ENCODE measurements at regions not wholly inside any gene's neighbourhood (a gene's known extent, or its start where the extent isn't known, plus 50 kb on each side); places are given as distances from the start of the nearest gene placed in this dataset.

DNA sequence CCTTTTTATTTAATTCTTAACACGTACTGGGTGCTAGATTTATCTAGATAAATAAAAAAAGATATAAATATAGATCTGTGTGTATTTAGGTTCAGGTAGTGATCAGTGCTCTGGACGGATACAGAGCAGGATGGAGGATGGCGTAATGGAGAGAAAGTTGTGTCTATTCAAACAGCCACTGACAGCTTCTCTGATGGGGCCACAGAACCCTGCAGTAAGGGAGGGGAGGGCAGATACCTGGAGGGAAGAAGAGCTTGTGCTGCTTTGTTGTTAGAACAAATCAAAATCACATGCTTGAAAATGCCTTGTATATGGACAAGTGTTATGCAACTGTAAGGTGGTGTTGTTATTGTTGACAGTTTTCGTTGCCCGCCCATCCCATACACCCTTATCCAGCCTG, 170.2 kb downstream of the UTP18 start:
- no peak for DNase-seq (ENCODE audit: low read depth)
- no peaks in the 10 kb centered on the region for H3K36me3 ChIP-seq (ENCODE audit: control insufficient read depth, insufficient read depth, low read length)
- TF ChIP-seq, protein P1, sequence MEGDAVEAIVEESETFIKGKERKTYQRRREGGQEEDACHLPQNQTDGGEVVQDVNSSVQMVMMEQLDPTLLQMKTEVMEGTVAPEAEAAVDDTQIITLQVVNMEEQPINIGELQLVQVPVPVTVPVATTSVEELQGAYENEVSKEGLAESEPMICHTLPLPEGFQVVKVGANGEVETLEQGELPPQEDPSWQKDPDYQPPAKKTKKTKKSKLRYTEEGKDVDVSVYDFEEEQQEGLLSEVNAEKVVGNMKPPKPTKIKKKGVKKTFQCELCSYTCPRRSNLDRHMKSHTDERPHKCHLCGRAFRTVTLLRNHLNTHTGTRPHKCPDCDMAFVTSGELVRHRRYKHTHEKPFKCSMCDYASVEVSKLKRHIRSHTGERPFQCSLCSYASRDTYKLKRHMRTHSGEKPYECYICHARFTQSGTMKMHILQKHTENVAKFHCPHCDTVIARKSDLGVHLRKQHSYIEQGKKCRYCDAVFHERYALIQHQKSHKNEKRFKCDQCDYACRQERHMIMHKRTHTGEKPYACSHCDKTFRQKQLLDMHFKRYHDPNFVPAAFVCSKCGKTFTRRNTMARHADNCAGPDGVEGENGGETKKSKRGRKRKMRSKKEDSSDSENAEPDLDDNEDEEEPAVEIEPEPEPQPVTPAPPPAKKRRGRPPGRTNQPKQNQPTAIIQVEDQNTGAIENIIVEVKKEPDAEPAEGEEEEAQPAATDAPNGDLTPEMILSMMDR (IDR thresholded peaks at IDR 0.05; ENCODE audit: insufficient read depth, low read length, poor library complexity, severe bottlenecking), result no peak
- H3K27me3 ChIP-seq (ENCODE audit: control insufficient read depth, insufficient read depth, low read length), result no peaks in the 10 kb centered on the region
- H3K4me3 ChIP-seq (ENCODE audit: low read depth, low read length), result no peak overlapping the region

DNA sequence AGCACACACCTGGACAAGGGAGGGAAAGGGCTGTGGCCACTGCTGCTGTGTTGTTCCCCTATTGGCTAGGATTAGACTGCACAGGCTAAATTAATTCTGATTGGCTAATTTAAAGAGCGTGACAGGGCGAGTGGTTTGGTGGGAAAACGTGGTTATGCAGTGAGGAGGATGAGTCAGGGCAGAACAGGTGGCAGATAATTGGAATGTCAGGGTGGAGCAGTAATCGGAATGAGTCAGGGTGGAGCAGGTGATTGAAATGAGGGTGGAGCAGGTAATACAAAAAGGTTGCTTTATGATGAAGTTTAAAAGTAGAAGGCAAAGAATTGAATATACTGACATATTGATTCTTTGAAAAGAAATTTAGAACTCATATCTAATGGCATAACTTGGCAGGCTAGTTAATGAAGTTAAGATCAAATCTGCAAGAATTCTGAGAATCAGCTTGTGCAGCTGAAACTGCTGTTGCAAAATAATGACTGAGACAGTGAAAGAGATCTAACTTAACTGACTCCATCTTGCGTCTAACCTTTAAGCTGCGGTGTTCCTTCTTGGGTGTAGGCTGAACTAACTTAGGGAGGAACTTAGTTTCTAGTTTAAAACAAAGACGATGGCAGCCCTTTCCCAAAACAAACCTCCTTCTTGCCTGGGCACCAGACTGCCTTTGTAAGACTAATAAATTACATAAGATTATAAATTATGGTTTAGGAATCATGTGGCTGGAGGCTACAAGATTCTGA, 174.3 kb downstream of the UTP18 start:
- TF ChIP-seq, protein P1 (IDR thresholded peaks at IDR 0.05; ENCODE audit: insufficient read depth, low read length, poor library complexity, severe bottlenecking), result no peak
- Histone ChIP-seq H3K36me3 (ENCODE audit: control insufficient read depth, insufficient read depth, low read length) (no peaks in the 10 kb centered on the region), H3K27me3 (ENCODE audit: control insufficient read depth, insufficient read depth, low read length) (no peaks in the 10 kb centered on the region), H3K4me3 (ENCODE audit: low read depth, low read length) (no peak overlapping the region)
- DNase-seq (ENCODE audit: low read depth), result no peak

DNA sequence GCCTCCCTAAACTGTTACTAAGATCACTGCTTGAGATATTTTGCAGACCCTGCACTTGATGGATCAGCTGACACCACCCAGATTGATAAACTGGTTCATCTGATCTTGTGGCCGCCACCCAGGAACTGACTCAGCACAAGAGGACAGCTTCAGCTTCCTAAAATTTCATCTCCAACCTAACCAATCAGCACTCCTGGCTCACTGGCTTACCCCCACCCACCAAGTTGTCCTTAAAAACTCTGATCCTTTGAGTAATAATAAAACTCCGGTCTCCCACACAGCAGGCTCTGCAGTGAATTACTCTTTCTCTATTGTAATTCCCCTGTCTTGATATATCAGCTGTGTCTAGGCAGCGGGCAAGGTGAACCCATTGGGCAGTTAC, 174.8 kb downstream of the UTP18 start:
- no peaks in the 10 kb centered on the region for H3K36me3 ChIP-seq (ENCODE audit: control insufficient read depth, insufficient read depth, low read length)
- H3K4me3 ChIP-seq (ENCODE audit: low read depth, low read length), result no peak overlapping the region
- TF ChIP-seq, protein P1 (IDR thresholded peaks at IDR 0.05; ENCODE audit: insufficient read depth, low read length, poor library complexity, severe bottlenecking), result no peak
- no peak for DNase-seq (ENCODE audit: low read depth)
- H3K27me3 ChIP-seq (ENCODE audit: control insufficient read depth, insufficient read depth, low read length), result no peaks in the 10 kb centered on the region

DNA sequence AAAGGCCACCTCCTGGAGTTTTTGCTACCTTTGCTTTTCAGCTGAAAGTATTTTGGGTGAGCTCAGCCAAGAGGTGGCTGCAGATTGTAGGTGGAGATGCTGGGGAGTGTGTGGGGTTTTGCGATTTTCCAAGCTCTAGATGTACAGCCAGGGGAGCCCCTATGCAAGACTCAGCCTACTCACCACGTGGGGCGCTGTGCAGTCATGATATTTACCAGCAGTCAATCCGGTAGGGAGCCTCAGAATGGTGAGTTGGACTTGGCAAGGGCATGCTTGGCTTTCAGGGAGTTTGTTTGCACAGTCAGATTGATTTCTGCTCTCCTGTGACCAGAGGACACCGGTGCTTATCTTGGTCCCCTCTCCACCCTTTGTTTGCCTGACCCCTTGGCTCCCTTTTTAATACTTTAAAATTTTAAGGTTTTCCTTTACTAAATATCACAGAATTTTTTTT, 175.3 kb downstream of the UTP18 start:
- H3K36me3 ChIP-seq (ENCODE audit: control insufficient read depth, insufficient read depth, low read length), result no peaks in the 10 kb centered on the region
- DNase-seq (ENCODE audit: low read depth), result no peak
- H3K4me3 ChIP-seq (ENCODE audit: low read depth, low read length), result no peak overlapping the region
- H3K27me3 ChIP-seq (ENCODE audit: control insufficient read depth, insufficient read depth, low read length), result no peaks in the 10 kb centered on the region
- TF ChIP-seq, protein P1 (IDR thresholded peaks at IDR 0.05; ENCODE audit: insufficient read depth, low read length, poor library complexity, severe bottlenecking), result peak; percentile 44

DNA sequence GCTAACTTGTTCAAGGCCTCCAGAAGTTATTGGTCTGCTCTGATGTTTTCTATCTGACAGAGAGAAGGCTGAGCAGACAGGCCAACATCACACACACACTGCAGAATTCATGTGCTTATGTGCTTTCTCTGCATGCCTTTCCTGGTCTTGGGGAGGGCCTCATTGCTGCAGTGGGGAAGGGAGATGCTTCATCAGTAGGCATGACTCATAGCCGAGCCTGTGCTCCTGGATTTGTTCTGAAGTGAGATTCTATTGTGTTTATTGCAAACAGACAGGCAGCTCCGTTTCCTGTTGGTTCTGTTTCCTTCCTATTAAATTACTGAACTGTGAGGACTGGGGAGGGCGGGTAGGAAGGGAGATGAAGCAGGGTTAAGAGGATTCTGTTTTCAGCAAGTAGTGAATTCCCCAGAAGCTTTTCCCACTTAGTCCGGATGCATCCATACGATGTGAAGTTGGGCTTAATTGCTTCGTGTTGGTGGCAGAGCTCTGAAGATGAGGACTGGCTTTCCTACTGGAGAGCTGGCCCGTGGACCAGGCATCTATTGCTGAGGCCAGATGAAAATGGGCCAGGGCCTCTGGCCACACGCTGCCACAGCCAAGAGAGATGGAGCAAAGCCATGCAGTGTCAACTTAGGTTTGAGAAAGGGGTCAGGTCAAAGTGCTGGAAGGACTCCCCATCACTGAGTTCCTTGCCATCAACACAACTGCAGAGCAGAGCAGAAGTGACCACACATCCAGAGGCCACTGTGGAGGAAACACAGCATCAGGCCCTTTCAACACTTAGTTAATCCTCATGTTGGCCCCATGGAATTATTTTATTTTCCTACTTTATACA, 179.3 kb downstream of the UTP18 start:
- H3K36me3 ChIP-seq (ENCODE audit: control insufficient read depth, insufficient read depth, low read length), result no peaks in the 10 kb centered on the region
- no peak overlapping the region for H3K4me3 ChIP-seq (ENCODE audit: low read depth, low read length)
- TF ChIP-seq, protein P1 (IDR thresholded peaks at IDR 0.05; ENCODE audit: insufficient read depth, low read length, poor library complexity, severe bottlenecking), result no peak
- no peaks in the 10 kb centered on the region for H3K27me3 ChIP-seq (ENCODE audit: control insufficient read depth, insufficient read depth, low read length)
- no peak for DNase-seq (ENCODE audit: low read depth)

Measured in kidney epithelial cell (primary cell).